Vagina (tissue), 2 donors: ENCODE measurements at regions not wholly inside any gene's neighbourhood (a gene's known extent, or its start where the extent isn't known, plus 50 kb on each side); places are given as distances from the start of the nearest gene placed in this dataset.
A peak's percentile ranks its signal among the peaks of the same experiment; 100 is the strongest.

ENCODE experiments used
- DNase-seq, 2 donors: peaks; one replicate each; pipeline ENCODE4 v3.0.0-alpha.2; 2017; ENCODE audit errors: extremely low spot score in 2 of 2
- H3K27ac ChIP-seq: fragments of 200-600 bp; sonication (generic); one replicate; pipeline ENCODE4 v1.5.1; 2019
- H3K27me3 ChIP-seq: fragments of 200-600 bp; sonication (generic); one replicate; pipeline ENCODE4 v1.5.1; 2019
- H3K36me3 ChIP-seq, 2 donors: fragments of 200-600 bp; sonication (generic); one replicate each; pipeline ENCODE4 v1.5.1; 2017 to 2019
- H3K4me1 ChIP-seq: fragments of 200-600 bp; sonication (generic); one replicate; pipeline ENCODE4 v1.5.1; 2019
- H3K4me3 ChIP-seq, 2 donors: fragments of 200-600 bp; sonication (generic); 1 replicate in 1 of 2; 2 replicates in 1 of 2; pipeline ENCODE4 v1.5.1; 2016 to 2019
- H3K9me3 ChIP-seq: fragments of 200-600 bp; sonication (generic); one replicate; pipeline ENCODE4 v1.5.1; 2019
- CTCF ChIP-seq, 3 experiments: fragments of 450-650 bp in 2 of 3; fragments of 200-600 bp in 1 of 3; sonication (generic) in 1 of 3; IDR thresholded peaks; one replicate each; pipeline ENCODE4 v1.5.1; 2017 to 2019; ENCODE audit warnings: antibody characterized with exemption in 3 of 3, mild to moderate bottlenecking in 2 of 3, moderate library complexity in 2 of 3
- POLR2A ChIP-seq, 2 donors: fragments of 450-650 bp; IDR thresholded peaks; one replicate each; pipeline ENCODE4 v1.6.1; 2017; ENCODE audit warnings: antibody characterized with exemption in 2 of 2, mild to moderate bottlenecking in 2 of 2, moderate library complexity in 2 of 2
- POLR2AphosphoS5 ChIP-seq, 2 donors: sonication (generic); formaldehyde crosslinking; IDR thresholded peaks; one replicate each; pipeline ENCODE4 v1.9.0; 2017; ENCODE audit warnings: antibody characterized with exemption in 2 of 2, mild to moderate bottlenecking in 2 of 2, low read depth in 1 of 2; ENCODE audit not compliant: insufficient read depth in 1 of 2
- intact Hi-C: fragments of 100-400 bp; cut with DNase I; formaldehyde crosslinking; loops from one replicate; pipeline ENCODE4 v1.15.1; 2023

- DNase-seq = no peak
- H3K4me3 ChIP-seq = no peak overlapping the region
- no peak overlapping the region for H3K27ac ChIP-seq
- no peaks in the 10 kb centered on the region for H3K27me3 ChIP-seq
- no peaks in the 10 kb centered on the region for H3K36me3 ChIP-seq
- intact Hi-C loops = loop anchor here (5.0 to 10.0 kb wide), 3 partner anchors 79 to 509 kb away; partner anchors contain the start of gene HOXD8
- peaks cover 9% of the 10 kb centered on the region for H3K4me1 ChIP-seq
- no peaks in the 10 kb centered on the region for H3K9me3 ChIP-seq
- TF ChIP-seq POLR2AphosphoS5 (IDR thresholded peaks at IDR 0.05; ENCODE audit: insufficient read depth in 1 of 2, low read depth in 1 of 2) (no peak), CTCF (IDR thresholded peaks at IDR 0.05) (no peak), POLR2A (IDR thresholded peaks at IDR 0.05) (no peak)
Measured at GRCh38 chr2:176636401-176636800, 367.2 kb downstream of the MTX2 start.

- H3K27ac ChIP-seq = peak overlapping the region; percentile 66
- no peak for TF ChIP-seq POLR2AphosphoS5 (IDR thresholded peaks at IDR 0.05; ENCODE audit: insufficient read depth in 1 of 2, low read depth in 1 of 2)
- no peak for TF ChIP-seq POLR2A (IDR thresholded peaks at IDR 0.05)
- TF ChIP-seq CTCF (IDR thresholded peaks at IDR 0.05) = no peak
- no peaks in the 10 kb centered on the region for H3K27me3 ChIP-seq
Measured at GRCh38 chr2:176637142-176637485, 367.9 kb downstream of the MTX2 start.

GRCh38 chr2:176637486-176638166, 368.4 kb downstream of the MTX2 start:
- DNase-seq = peak in 1 of 2 donors; percentile 86
- Histone ChIP-seq H3K36me3 (no peaks in the 10 kb centered on the region), H3K4me1 (peaks cover 9% of the 10 kb centered on the region), H3K9me3 (no peaks in the 10 kb centered on the region), H3K27ac (peak overlapping the region; percentile 66), H3K27me3 (no peaks in the 10 kb centered on the region), H3K4me3 (peak overlapping the region; percentile 58 to 84)
- TF ChIP-seq POLR2AphosphoS5 (IDR thresholded peaks at IDR 0.05; ENCODE audit: insufficient read depth in 1 of 2, low read depth in 1 of 2) = peak in 1 of 2 donors; percentile 20
- no peak for TF ChIP-seq CTCF (IDR thresholded peaks at IDR 0.05)
- no peak for TF ChIP-seq POLR2A (IDR thresholded peaks at IDR 0.05)
- intact Hi-C loops = loop anchor here (5.0 to 10.0 kb wide), 3 partner anchors 80 to 510 kb away; partner anchors contain the start of gene HOXD8

More at GRCh38 chr2:176637142-176637485, 367.9 kb downstream of the MTX2 start:
- Histone ChIP-seq H3K9me3 (no peaks in the 10 kb centered on the region), H3K36me3 (no peaks in the 10 kb centered on the region), H3K4me3 (peak overlapping the region; percentile 58 to 84), H3K4me1 (peaks cover 9% of the 10 kb centered on the region)
- no peak for DNase-seq
- intact Hi-C loops = loop anchor here (5.0 to 10.0 kb wide), 3 partner anchors 80 to 510 kb away; partner anchors contain the start of gene HOXD8

GRCh38 chr2:176638167-176639015, 369.1 kb downstream of the MTX2 start:
- H3K27ac ChIP-seq = no peak overlapping the region
- DNase-seq = no peak
- no peaks in the 10 kb centered on the region for H3K36me3 ChIP-seq
- no peaks in the 10 kb centered on the region for H3K9me3 ChIP-seq
- peak overlapping the region; percentile 58 to 84 for H3K4me3 ChIP-seq
- intact Hi-C loops = loop anchor here (5.0 to 10.0 kb wide), 3 partner anchors 81 to 511 kb away; partner anchors contain the start of gene HOXD8
- H3K27me3 ChIP-seq = no peaks in the 10 kb centered on the region
- H3K4me1 ChIP-seq = peaks cover 9% of the 10 kb centered on the region
- TF ChIP-seq POLR2A (IDR thresholded peaks at IDR 0.05) = no peak
- TF ChIP-seq CTCF (IDR thresholded peaks at IDR 0.05) = peak; percentile 65 to 77 (median 67)
- no peak for TF ChIP-seq POLR2AphosphoS5 (IDR thresholded peaks at IDR 0.05; ENCODE audit: insufficient read depth in 1 of 2, low read depth in 1 of 2)
